DMS53 treated with DMSO at 0.1 percent for 48 hours (cell line): ENCODE measurements at regions not wholly inside any gene's neighbourhood (a gene's known extent, or its start where the extent isn't known, plus 50 kb on each side); places are given as distances from the start of the nearest gene placed in this dataset.

ENCODE experiments used
- DNase-seq: peaks from one replicate; lab custom pipeline; 2025; ENCODE audit not compliant: unreplicated experiment; lab: John Stamatoyannopoulos, UW

DNA sequence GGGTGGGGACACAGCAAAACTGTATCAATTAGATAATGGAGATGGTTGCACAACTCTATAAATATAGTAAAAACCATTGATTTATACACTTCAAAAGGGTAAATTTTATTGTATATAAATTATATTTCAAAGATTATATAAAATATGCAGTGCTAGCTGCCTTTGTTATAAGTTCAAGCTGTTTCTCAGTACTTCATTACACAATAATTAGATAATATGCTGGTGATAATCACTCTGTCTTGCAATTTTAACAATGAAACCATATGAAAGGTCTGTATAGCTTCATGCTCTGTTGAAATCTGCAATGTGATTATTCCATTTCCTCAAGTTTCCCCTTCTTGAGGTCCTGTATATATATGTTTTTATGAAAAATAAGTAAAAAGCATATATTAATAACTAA lies 73.4 kb upstream of the PLS3 start:
- DNase-seq, result no peak

DNA sequence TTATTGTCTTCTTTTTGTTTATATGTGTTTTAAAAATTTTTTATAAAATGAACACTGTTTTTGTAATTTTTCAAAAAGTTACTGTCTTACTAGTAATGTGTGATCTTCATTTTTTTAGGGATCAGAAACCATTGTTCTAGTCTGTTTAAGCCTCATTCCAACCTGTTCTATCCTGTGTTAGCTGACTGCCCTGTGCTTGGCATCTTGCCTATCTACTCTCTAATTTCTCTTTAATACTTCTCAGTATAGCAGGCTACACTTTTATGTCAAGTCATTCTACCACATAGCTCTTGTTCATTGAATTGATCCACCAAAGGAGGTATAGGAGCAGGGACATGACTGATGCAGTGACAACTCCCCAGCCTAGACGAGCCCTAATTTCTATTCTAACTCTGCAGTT lies 70.2 kb upstream of the PLS3 start:
- DNase-seq, result no peak

DNA sequence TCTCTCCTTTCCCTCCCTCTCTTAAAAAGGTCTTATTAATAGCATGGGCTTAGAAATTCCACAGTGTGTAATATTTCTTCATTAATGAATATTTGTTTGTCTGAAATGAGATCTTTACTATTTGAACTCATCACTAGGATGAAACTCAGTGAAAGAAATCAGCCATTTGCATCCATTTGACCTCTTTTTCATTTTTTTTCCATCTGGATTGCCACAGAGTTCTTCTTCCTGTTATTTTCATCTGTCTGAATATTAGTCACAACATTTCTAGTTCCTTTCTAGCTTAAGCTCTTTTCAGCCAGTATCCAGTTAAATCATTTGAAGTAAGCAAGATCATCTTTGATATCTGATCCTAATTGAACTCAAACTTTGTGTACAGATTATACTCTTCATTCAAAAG lies 69.2 kb upstream of the PLS3 start:
- DNase-seq, result no peak

DNA sequence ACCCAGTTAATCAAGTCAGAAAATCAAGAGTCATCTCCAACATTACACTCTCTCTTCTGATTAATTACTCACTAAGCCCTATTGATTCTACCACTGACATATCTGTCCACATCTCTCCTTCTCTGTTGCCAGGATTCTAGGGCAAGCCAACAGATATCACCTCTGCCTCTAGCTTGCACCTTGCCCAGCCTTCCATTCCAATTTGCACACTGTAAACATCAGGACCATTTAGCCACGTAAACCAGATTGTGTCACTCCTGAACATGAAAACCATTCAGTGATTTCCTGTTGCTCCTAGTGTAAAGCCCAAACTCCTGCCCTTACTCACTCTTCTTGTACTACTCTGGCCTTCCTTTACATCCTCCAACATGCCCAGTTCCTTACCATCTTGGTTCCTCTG lies 68.0 kb upstream of the PLS3 start:
- no peak for DNase-seq

DNA sequence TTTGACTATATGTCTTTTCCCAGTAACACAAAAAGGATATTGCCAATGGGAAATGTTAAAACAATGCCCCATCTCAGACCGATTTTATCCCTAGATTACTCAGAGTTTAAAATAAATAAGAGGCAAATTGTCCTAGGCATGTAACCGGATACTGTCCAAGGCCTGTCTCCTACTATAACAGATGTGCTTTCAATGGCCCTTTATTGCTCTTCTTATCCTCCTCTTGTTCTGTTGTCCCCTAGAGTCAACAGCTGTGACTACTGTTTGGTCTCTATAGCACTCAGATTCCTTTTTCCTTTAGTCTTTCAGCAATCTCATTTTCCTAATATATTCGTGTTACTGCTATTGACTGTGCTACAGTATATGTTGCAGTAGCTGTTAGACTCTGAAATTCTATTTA lies 66.8 kb upstream of the PLS3 start:
- peak; percentile 76 for DNase-seq

DNA sequence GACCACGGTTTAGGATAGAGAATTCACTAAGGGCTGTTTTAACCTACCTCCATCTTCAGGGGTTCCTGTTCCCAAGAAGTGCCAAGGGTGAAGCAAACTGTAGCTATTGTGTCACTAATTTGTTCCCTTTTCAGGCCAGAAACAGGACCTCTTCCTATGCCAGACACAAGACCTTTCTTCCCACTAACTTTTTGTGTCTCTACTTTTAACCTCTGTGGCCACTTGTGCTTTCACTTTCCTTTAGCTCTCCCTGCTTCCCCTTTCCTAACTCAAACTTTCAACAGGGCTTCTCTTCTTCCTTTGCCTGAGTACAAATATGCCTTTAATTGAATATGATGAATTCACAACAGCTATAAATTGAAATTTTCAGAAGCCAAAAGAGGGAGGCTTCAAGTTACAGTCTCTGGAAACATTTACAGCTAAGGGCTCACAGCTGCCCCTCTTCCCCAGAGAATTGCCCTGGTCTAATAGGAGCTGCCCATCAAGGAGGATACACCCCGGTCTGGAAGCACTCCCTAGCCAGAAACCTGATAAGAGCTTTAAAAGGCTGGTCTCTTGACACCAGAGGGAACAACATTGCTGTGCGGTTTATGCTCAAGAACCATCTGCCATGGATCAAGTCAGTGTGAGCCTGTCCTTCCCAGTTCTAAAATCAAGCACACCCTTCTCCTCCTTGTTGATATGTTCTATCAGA lies 61.7 kb upstream of the PLS3 start:
- DNase-seq, result no peak

DNA sequence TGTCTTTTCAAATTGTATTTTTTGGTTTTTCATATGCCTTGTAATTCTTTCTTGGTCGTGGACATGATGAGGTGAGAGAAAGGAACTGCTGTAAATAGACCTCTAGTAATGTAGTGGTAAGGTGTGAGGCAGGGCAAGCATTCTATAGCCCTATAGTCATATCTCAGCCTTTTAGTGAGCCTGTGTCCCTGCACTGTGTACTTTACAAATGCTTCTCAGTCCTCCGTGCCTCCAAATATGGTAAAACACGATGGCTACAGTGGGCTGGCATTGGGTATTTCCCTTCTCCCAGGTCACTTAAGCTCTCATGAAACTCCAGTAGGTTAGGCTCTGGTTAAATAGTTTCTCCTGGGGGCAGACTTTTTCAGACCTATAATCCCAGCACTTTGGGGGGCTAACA lies 57.9 kb upstream of the PLS3 start:
- no peak for DNase-seq

DNA sequence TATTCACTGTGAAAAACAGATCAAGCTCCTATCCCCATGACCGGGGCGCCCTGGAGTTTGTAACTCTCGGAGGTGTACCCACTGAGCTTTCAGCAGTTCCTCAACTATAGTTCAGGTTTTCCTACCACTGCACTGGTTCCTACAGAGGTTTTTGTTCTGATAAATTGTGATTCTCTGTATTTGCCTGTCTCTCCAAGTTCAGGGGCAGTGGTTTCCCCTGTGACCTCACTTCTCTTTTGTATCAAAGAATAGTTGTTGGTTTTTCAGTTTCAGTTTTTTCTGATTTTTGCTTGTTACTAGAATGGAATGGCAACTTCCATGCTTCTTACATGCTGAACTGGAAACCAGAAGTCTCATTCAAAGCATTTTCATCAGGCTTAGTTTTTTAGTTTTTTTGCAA lies 56.8 kb upstream of the PLS3 start:
- DNase-seq, result no peak
